Smooth muscle cell (in vitro differentiated cells): ENCODE measurements at regions not wholly inside any gene's neighbourhood (a gene's known extent, or its start where the extent isn't known, plus 50 kb on each side); places are given as distances from the start of the nearest gene placed in this dataset.
"Not testable (repeated sequence)": the region's sequence is repeated elsewhere in the genome, so short reads cannot be mapped to it uniquely, and the experiment has no call there.

Experiments
- DNase-seq: peaks from one replicate; lab custom pipeline; 2025; ENCODE audit not compliant: unreplicated experiment; lab: John Stamatoyannopoulos, UW
- H2AFZ ChIP-seq: fragments of 200-600 bp; sonication (generic); 2 replicates; pipeline ENCODE4 v1.6.0; 2016; ENCODE audit warnings: antibody characterized with exemption, low read depth, mild to moderate bottlenecking
- H3F3A ChIP-seq: fragments of 200-600 bp; sonication (generic); 2 replicates; pipeline ENCODE4 v1.6.0; 2017; ENCODE audit warnings: antibody characterized with exemption, low read depth
- H3K27ac ChIP-seq: fragments of 200-600 bp; sonication (generic); 2 replicates; pipeline ENCODE4 v1.5.1; 2016; ENCODE audit warnings: low read depth, mild to moderate bottlenecking
- H3K27me3 ChIP-seq: fragments of 200-600 bp; sonication (generic); 2 replicates; pipeline ENCODE4 v1.6.1; 2016; ENCODE audit warnings: low read depth, mild to moderate bottlenecking
- H3K36me3 ChIP-seq: fragments of 200-600 bp; sonication (generic); 2 replicates; pipeline ENCODE4 v1.5.1; 2016; ENCODE audit warnings: low read depth
- H3K4me1 ChIP-seq: fragments of 200-600 bp; sonication (generic); 2 replicates; pipeline ENCODE4 v1.5.1; 2016; ENCODE audit warnings: low read depth
- H3K4me2 ChIP-seq: fragments of 200-600 bp; sonication (generic); 2 replicates; pipeline ENCODE4 v1.6.0; 2016; ENCODE audit warnings: mild to moderate bottlenecking
- H3K4me3 ChIP-seq: fragments of 200-600 bp; sonication (generic); 2 replicates; pipeline ENCODE4 v1.5.1; 2016; ENCODE audit warnings: mild to moderate bottlenecking
- H3K79me2 ChIP-seq: fragments of 200-600 bp; sonication (generic); 2 replicates; pipeline ENCODE4 v1.6.0; 2016; ENCODE audit warnings: low read depth, mild to moderate bottlenecking
- H3K9ac ChIP-seq: fragments of 200-600 bp; sonication (generic); 2 replicates; pipeline ENCODE4 v1.6.0; 2016; ENCODE audit warnings: low read depth
- H3K9me3 ChIP-seq: fragments of 200-600 bp; sonication (generic); replicated peaks from 2 replicates; pipeline ENCODE4 v1.5.1; 2016; ENCODE audit warnings: low read depth
- H4K20me1 ChIP-seq: fragments of 200-600 bp; sonication (generic); 2 replicates; pipeline ENCODE4 v1.6.0; 2016; ENCODE audit warnings: low read depth
- CTCF ChIP-seq: fragments of 200-600 bp; sonication (generic); IDR thresholded peaks from 2 replicates; pipeline ENCODE4 v1.5.1; 2017; ENCODE audit warnings: borderline replicate concordance, mild to moderate bottlenecking, antibody characterized with exemption; ENCODE audit not compliant: insufficient read depth, poor library complexity, severe bottlenecking
- WGBS: methylation state at CpG from one replicate; pipeline ENCODE4 v1.1.7; 2016; ENCODE audit warnings: low lambda C conversion rate; 5-methylcytosine and 5-hydroxymethylcytosine counted together

GRCh38 chr2:111444516-111444915 lies 323.8 kb downstream of the BCL2L11 start:
- not testable (repeated sequence) for H3F3A ChIP-seq, H4K20me1 ChIP-seq, H3K79me2 ChIP-seq, H3K4me2 ChIP-seq, H3K4me1 ChIP-seq, H3K4me3 ChIP-seq, H3K27ac ChIP-seq, H3K9me3 ChIP-seq, H3K27me3 ChIP-seq, H3K36me3 ChIP-seq, H2AFZ ChIP-seq, H3K9ac ChIP-seq, DNase-seq
- no CpG with 5 or more reads among the region's 2 CpGs for WGBS

GRCh38 chr2:111445191-111445929 lies 324.6 kb downstream of the BCL2L11 start:
- not testable (repeated sequence) for H3K79me2 ChIP-seq, H2AFZ ChIP-seq, H3K4me2 ChIP-seq, DNase-seq, H3F3A ChIP-seq, H3K9ac ChIP-seq, H3K4me3 ChIP-seq, H3K36me3 ChIP-seq, H3K9me3 ChIP-seq, H3K27me3 ChIP-seq, H3K27ac ChIP-seq, H3K4me1 ChIP-seq
- WGBS, result no CpG with 5 or more reads among the region's 7 CpGs
- H4K20me1 ChIP-seq, result peaks cover 10% of the 10 kb centered on the region

GRCh38 chr2:111445941-111446340 lies 325.2 kb downstream of the BCL2L11 start:
- not testable (repeated sequence) for H3K9me3 ChIP-seq
- peaks cover 10% of the 10 kb centered on the region for H4K20me1 ChIP-seq
- no CpG with 5 or more reads among the region's 10 CpGs for WGBS

GRCh38 chr2:111447482-111447881 lies 326.8 kb downstream of the BCL2L11 start:
- H3K27ac ChIP-seq, H3K79me2 ChIP-seq, H3K4me3 ChIP-seq, H3K27me3 ChIP-seq, H4K20me1 ChIP-seq, H2AFZ ChIP-seq, H3F3A ChIP-seq, H3K4me2 ChIP-seq, H3K4me1 ChIP-seq, H3K36me3 ChIP-seq, DNase-seq, H3K9me3 ChIP-seq, H3K9ac ChIP-seq: not testable (repeated sequence)
- WGBS, result 71% methylated on average over 4 of the region's 5 CpGs
- peak; percentile 16 for TF ChIP-seq CTCF

More at GRCh38 chr2:111445941-111446340, 325.2 kb downstream of the BCL2L11 start:
- not testable (repeated sequence) for H3K79me2 ChIP-seq, H3K36me3 ChIP-seq, H3K27ac ChIP-seq, H2AFZ ChIP-seq, H3K4me1 ChIP-seq, H3F3A ChIP-seq, DNase-seq, H3K9ac ChIP-seq, H3K4me2 ChIP-seq, H3K27me3 ChIP-seq, H3K4me3 ChIP-seq

- DNase-seq, H3F3A ChIP-seq, H4K20me1 ChIP-seq, H2AFZ ChIP-seq, H3K27me3 ChIP-seq, H3K4me3 ChIP-seq, H3K36me3 ChIP-seq, H3K79me2 ChIP-seq, H3K9me3 ChIP-seq, H3K27ac ChIP-seq, H3K9ac ChIP-seq, H3K4me1 ChIP-seq, H3K4me2 ChIP-seq: not testable (repeated sequence)
- WGBS, result no CpG with 5 or more reads among the region's 8 CpGs
These were observed 328.1 kb downstream of the BCL2L11 start for GRCh38 chr2:111448796-111449195.

GRCh38 chr2:111450526-111450925 lies 329.8 kb downstream of the BCL2L11 start:
- H3K9me3 ChIP-seq, H2AFZ ChIP-seq, H3K4me3 ChIP-seq, DNase-seq, H3F3A ChIP-seq, H3K9ac ChIP-seq, H3K27me3 ChIP-seq, H3K4me2 ChIP-seq, H3K27ac ChIP-seq, H3K79me2 ChIP-seq, H3K4me1 ChIP-seq, H3K36me3 ChIP-seq: not testable (repeated sequence)
- peaks cover 15% of the 10 kb centered on the region for H4K20me1 ChIP-seq
- WGBS, result 91% methylated on average over 1 of the region's 6 CpGs

- not testable (repeated sequence) for H3F3A ChIP-seq, H2AFZ ChIP-seq, H3K36me3 ChIP-seq, H3K9me3 ChIP-seq, H3K79me2 ChIP-seq, H3K9ac ChIP-seq, H3K27me3 ChIP-seq, DNase-seq, H3K4me1 ChIP-seq
- Histone ChIP-seq H3K4me2 (peak overlapping the region; percentile 80), H3K4me3 (peak overlapping the region; percentile 28), H3K27ac (peak overlapping the region; percentile 54), H4K20me1 (peaks cover 17% of the 10 kb centered on the region)
- WGBS, result 31% methylated on average over 2 of the region's 9 CpGs
These were observed 331.0 kb downstream of the BCL2L11 start for GRCh38 chr2:111451692-111452199.

GRCh38 chr2:111452208-111452607 lies 331.5 kb downstream of the BCL2L11 start:
- not testable (repeated sequence) for H2AFZ ChIP-seq, H3K27me3 ChIP-seq, H3K9ac ChIP-seq, DNase-seq, H3F3A ChIP-seq, H3K36me3 ChIP-seq, H3K9me3 ChIP-seq, H3K79me2 ChIP-seq, H3K4me1 ChIP-seq
- H3K4me2 ChIP-seq, result peak overlapping the region; percentile 80
- H4K20me1 ChIP-seq, result peaks cover 17% of the 10 kb centered on the region
- WGBS, result 3% methylated on average over 7 of the region's 7 CpGs
- H3K27ac ChIP-seq, result peak overlapping the region; percentile 54
- H3K4me3 ChIP-seq, result peak overlapping the region; percentile 28
